Neural cell (in vitro differentiated cells): ENCODE measurements at regions not wholly inside any gene's neighbourhood (a gene's known extent, or its start where the extent isn't known, plus 50 kb on each side); places are given as distances from the start of the nearest gene placed in this dataset.

Source experiments
- H2AFZ ChIP-seq: fragments of 200-600, 300-800 bp; sonication (generic), shearing (Covaris generic); 2 replicates; pipeline ENCODE4 v1.6.0; 2014; ENCODE audit warnings: low read depth, mild to moderate bottlenecking, antibody characterized with exemption, low read length, moderate library complexity
- H3F3A ChIP-seq: fragments of 200-600 bp; shearing (Covaris generic); 2 replicates; pipeline ENCODE4 v1.6.1; 2016; ENCODE audit warnings: mild to moderate bottlenecking, moderate library complexity, mixed read lengths, antibody characterized with exemption, low read length; ENCODE audit not compliant: insufficient read depth, poor library complexity, severe bottlenecking
- H3K27ac ChIP-seq: fragments of 200-600, 300-800 bp; sonication (generic), shearing (Covaris generic); 2 replicates; pipeline ENCODE4 v1.5.1; 2014; ENCODE audit warnings: mild to moderate bottlenecking, low read length, moderate library complexity
- H3K27me3 ChIP-seq: fragments of 300-800, 200-600 bp; sonication (generic), shearing (Covaris generic); 2 replicates; pipeline ENCODE4 v1.6.0; 2014; ENCODE audit warnings: mild to moderate bottlenecking, low read depth, low read length, moderate library complexity; ENCODE audit not compliant: insufficient read depth
- H3K36me3 ChIP-seq: fragments of 300-800, 200-600 bp; sonication (generic), shearing (Covaris generic); 2 replicates; pipeline ENCODE4 v1.5.1; 2014; ENCODE audit warnings: mild to moderate bottlenecking, antibody characterized with exemption, low read length, moderate library complexity; ENCODE audit not compliant: insufficient read depth
- H3K4me2 ChIP-seq: fragments of 300-800, 200-600 bp; sonication (generic), shearing (Covaris generic); 2 replicates; pipeline ENCODE4 v1.6.0; 2014; ENCODE audit warnings: mild to moderate bottlenecking, low read length
- H3K4me3 ChIP-seq: fragments of 300-800, 200-600 bp; sonication (generic), shearing (Covaris generic); 2 replicates; pipeline ENCODE4 v1.5.1; 2014; ENCODE audit warnings: mild to moderate bottlenecking, low read length, moderate library complexity
- H3K79me2 ChIP-seq: fragments of 200-600 bp; shearing (Covaris generic); replicated peaks from 2 replicates; pipeline ENCODE4 v1.6.0; 2014; ENCODE audit warnings: mild to moderate bottlenecking, low read length, moderate library complexity; ENCODE audit not compliant: insufficient read depth
- H3K9ac ChIP-seq: fragments of 300-800, 200-600 bp; sonication (generic), shearing (Covaris generic); 2 replicates; pipeline ENCODE4 v1.6.1; 2016; ENCODE audit warnings: mild to moderate bottlenecking, low read length, mixed read lengths
- H3K9me2 ChIP-seq: fragments of 200-600 bp; shearing (Covaris generic); 2 replicates; pipeline ENCODE4 v1.6.1; 2016; ENCODE audit warnings: mild to moderate bottlenecking, low read length, mixed read lengths; ENCODE audit not compliant: insufficient read depth
- H3K9me3 ChIP-seq: fragments of 200-600, 300-800 bp; sonication (generic), shearing (Covaris generic); 2 replicates; pipeline ENCODE4 v1.6.1; 2016; ENCODE audit warnings: mild to moderate bottlenecking, mixed run types, low read length, moderate library complexity, mixed read lengths
- H4K20me1 ChIP-seq: fragments of 200-600 bp; shearing (Covaris generic); 2 replicates; pipeline ENCODE4 v1.6.1; 2016; ENCODE audit warnings: mild to moderate bottlenecking, mixed run types; ENCODE audit not compliant: insufficient read depth
- CTCF ChIP-seq: fragments of 450-650 bp; IDR thresholded peaks from 2 replicates; pipeline ENCODE4 v1.5.1; 2014; ENCODE audit warnings: antibody characterized with exemption, mild to moderate bottlenecking, moderate library complexity; ENCODE audit not compliant: poor library complexity, severe bottlenecking
- EP300 ChIP-seq: fragments of 450-650 bp; conservative IDR thresholded peaks from 2 replicates; pipeline ENCODE4 v1.6.1; 2014; ENCODE audit warnings: antibody characterized with exemption, mild to moderate bottlenecking, moderate library complexity; ENCODE audit not compliant: poor library complexity, severe bottlenecking
- EZH2 ChIP-seq: fragments of 200-600, 300-800 bp; shearing (Covaris generic), sonication (generic); IDR thresholded peaks from 2 replicates; pipeline ENCODE4 v1.6.1; 2014; ENCODE audit warnings: antibody characterized with exemption, low read length, borderline replicate concordance, mild to moderate bottlenecking; ENCODE audit not compliant: insufficient read depth, poor library complexity, severe bottlenecking
- MXI1 ChIP-seq: fragments of 450-650 bp; conservative IDR thresholded peaks from 2 replicates; pipeline ENCODE4 v1.6.1; 2014; ENCODE audit warnings: antibody characterized with exemption, mild to moderate bottlenecking; ENCODE audit not compliant: poor library complexity, severe bottlenecking
- POLR2AphosphoS5 ChIP-seq: IDR thresholded peaks from 2 replicates; pipeline ENCODE4 v1.6.1; 2012
- RAD21 ChIP-seq: fragments of 450-650 bp; conservative IDR thresholded peaks from 2 replicates; pipeline ENCODE4 v1.6.1; 2014; ENCODE audit warnings: antibody characterized with exemption, mild to moderate bottlenecking, moderate library complexity
- REST ChIP-seq: IDR thresholded peaks from 2 replicates; pipeline ENCODE4 v1.6.1; 2012; ENCODE audit warnings: borderline replicate concordance
- SMC3 ChIP-seq: fragments of 450-650 bp; conservative IDR thresholded peaks from 2 replicates; pipeline ENCODE4 v1.6.1; 2014; ENCODE audit warnings: antibody characterized with exemption, mild to moderate bottlenecking, moderate library complexity; ENCODE audit not compliant: poor library complexity
- TAF1 ChIP-seq: IDR thresholded peaks from 2 replicates; pipeline ENCODE4 v1.6.1; 2012; ENCODE audit warnings: low read depth

- Histone ChIP-seq H3K4me2 (no peak overlapping the region), H3F3A (peaks cover 3% of the 10 kb centered on the region), H2AFZ (no peak overlapping the region), H3K27me3 (no peaks in the 10 kb centered on the region), H3K9me3 (no peaks in the 10 kb centered on the region), H3K79me2 (no peaks in the 10 kb centered on the region), H3K4me3 (no peak overlapping the region), H3K36me3 (no peaks in the 10 kb centered on the region), H3K9ac (no peak overlapping the region), H3K27ac (peak overlapping the region; percentile 1), H4K20me1 (no peaks in the 10 kb centered on the region), H3K9me2 (no peaks in the 10 kb centered on the region)
- TF ChIP-seq EP300 (no peak), RAD21 (no peak), SMC3 (no peak), EZH2 (no peak), MXI1 (no peak), REST (no peak), CTCF (no peak), POLR2AphosphoS5 (no peak), TAF1 (no peak)
These were observed 551.8 kb upstream of the ZNF608 start for GRCh38 chr5:125298258-125298657.

- H4K20me1 ChIP-seq = no peaks in the 10 kb centered on the region
- H3K4me3 ChIP-seq = no peak overlapping the region
- no peak for TF ChIP-seq SMC3
- peak overlapping the region; percentile 1 for H3K27ac ChIP-seq
- H3K79me2 ChIP-seq = no peaks in the 10 kb centered on the region
- no peak overlapping the region for H3K9ac ChIP-seq
- H3F3A ChIP-seq = peaks cover 3% of the 10 kb centered on the region
- no peaks in the 10 kb centered on the region for H3K9me2 ChIP-seq
- H3K4me2 ChIP-seq = no peak overlapping the region
- no peaks in the 10 kb centered on the region for H3K27me3 ChIP-seq
- H3K36me3 ChIP-seq = no peaks in the 10 kb centered on the region
- H3K9me3 ChIP-seq = no peaks in the 10 kb centered on the region
- H2AFZ ChIP-seq = no peak overlapping the region
These were observed 552.4 kb upstream of the ZNF608 start for GRCh38 chr5:125298746-125299379.

- no peaks in the 10 kb centered on the region for H3K9me3 ChIP-seq
- no peaks in the 10 kb centered on the region for H3K79me2 ChIP-seq
- peak overlapping the region; percentile 47 for H3K4me2 ChIP-seq
- peak overlapping the region; percentile 78 for H3K27ac ChIP-seq
- no peak overlapping the region for H2AFZ ChIP-seq
- H3K27me3 ChIP-seq = no peaks in the 10 kb centered on the region
- H3K4me3 ChIP-seq = peak overlapping the region; percentile 7
- H3K9me2 ChIP-seq = no peaks in the 10 kb centered on the region
- no peak for TF ChIP-seq EZH2
- peak; percentile 36 for TF ChIP-seq SMC3
- TF ChIP-seq EP300 = peak; percentile 95
- TF ChIP-seq RAD21 = peak; percentile 48
- no peak for TF ChIP-seq TAF1
- peak; percentile 81 for TF ChIP-seq POLR2AphosphoS5
- TF ChIP-seq REST = peak; percentile 21
- no peaks in the 10 kb centered on the region for H3K36me3 ChIP-seq
- peaks cover 3% of the 10 kb centered on the region for H3F3A ChIP-seq
- peak overlapping the region; percentile 34 for H3K9ac ChIP-seq
- H4K20me1 ChIP-seq = no peaks in the 10 kb centered on the region
These were observed 555.3 kb upstream of the ZNF608 start for GRCh38 chr5:125301711-125302110.
